ENCODE measurements at regions not wholly inside any gene's neighbourhood (a gene's known extent, or its start where the extent isn't known, plus 50 kb on each side); places are given as distances from the start of the nearest gene placed in this dataset.

DNA sequence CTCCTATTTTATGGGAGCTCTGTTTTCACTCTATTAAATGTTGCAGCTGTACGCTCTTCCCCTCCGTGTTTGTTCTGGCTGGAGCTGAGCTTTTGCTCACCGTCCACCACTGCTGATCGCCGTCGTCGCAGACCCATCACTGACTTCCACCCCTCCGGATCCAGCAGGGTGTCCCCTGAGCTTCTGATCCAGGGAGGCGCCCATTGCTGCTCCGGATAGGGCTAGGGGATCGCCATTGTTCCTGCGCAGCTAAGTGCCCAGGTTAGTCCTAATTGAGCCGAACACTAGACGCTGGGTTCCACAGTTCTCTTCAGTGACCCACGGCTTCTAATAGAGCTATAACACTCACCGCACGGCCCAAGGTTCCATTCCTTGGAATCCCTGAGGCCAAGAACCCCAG lies 96.2 kb upstream of the PRDM9 start:
- TF ChIP-seq POLR2A (IDR thresholded peaks at IDR 0.05) = no peak
- TF ChIP-seq, protein P1, sequence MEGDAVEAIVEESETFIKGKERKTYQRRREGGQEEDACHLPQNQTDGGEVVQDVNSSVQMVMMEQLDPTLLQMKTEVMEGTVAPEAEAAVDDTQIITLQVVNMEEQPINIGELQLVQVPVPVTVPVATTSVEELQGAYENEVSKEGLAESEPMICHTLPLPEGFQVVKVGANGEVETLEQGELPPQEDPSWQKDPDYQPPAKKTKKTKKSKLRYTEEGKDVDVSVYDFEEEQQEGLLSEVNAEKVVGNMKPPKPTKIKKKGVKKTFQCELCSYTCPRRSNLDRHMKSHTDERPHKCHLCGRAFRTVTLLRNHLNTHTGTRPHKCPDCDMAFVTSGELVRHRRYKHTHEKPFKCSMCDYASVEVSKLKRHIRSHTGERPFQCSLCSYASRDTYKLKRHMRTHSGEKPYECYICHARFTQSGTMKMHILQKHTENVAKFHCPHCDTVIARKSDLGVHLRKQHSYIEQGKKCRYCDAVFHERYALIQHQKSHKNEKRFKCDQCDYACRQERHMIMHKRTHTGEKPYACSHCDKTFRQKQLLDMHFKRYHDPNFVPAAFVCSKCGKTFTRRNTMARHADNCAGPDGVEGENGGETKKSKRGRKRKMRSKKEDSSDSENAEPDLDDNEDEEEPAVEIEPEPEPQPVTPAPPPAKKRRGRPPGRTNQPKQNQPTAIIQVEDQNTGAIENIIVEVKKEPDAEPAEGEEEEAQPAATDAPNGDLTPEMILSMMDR (IDR thresholded peaks at IDR 0.05) = no peak

Measured in thyroid gland (tissue), 4 donors.